Right lung (tissue), 2 donors: ENCODE measurements at regions not wholly inside any gene's neighbourhood (a gene's known extent, or its start where the extent isn't known, plus 50 kb on each side); places are given as distances from the start of the nearest gene placed in this dataset.
A peak's percentile ranks its signal among the peaks of the same experiment; 100 is the strongest.

ENCODE experiments used
- DNase-seq, 2 donors: peaks; one replicate each; pipeline ENCODE4 v3.0.0-alpha.2; 2013

GRCh38 chr4:71241501-71242288 lies 97.1 kb upstream of the SLC4A4 start:
- peak in 1 of 2 donors; percentile 67 for DNase-seq

GRCh38 chr4:71243091-71243833 lies 95.6 kb upstream of the SLC4A4 start:
- no peak for DNase-seq

- no peak for DNase-seq
Measured at GRCh38 chr4:71247706-71248105, 91.1 kb upstream of the SLC4A4 start.

- no peak for DNase-seq
Measured at GRCh38 chr4:71251261-71251660, 87.6 kb upstream of the SLC4A4 start.

- no peak for DNase-seq
Measured at GRCh38 chr4:71253545-71253944, 85.3 kb upstream of the SLC4A4 start.

- no peak for DNase-seq
Measured at GRCh38 chr4:71254451-71255012, 84.3 kb upstream of the SLC4A4 start.

- no peak for DNase-seq
Measured at GRCh38 chr4:71255976-71256375, 82.8 kb upstream of the SLC4A4 start.

- DNase-seq = no peak
Measured at GRCh38 chr4:71257761-71258160, 81.1 kb upstream of the SLC4A4 start.

- no peak for DNase-seq
Measured at GRCh38 chr4:71258323-71258722, 80.5 kb upstream of the SLC4A4 start.

GRCh38 chr4:71259280-71259679 lies 79.5 kb upstream of the SLC4A4 start:
- no peak for DNase-seq

- no peak for DNase-seq
Measured at GRCh38 chr4:71259911-71260331, 78.9 kb upstream of the SLC4A4 start.

- DNase-seq = no peak
Measured at GRCh38 chr4:71260544-71260943, 78.3 kb upstream of the SLC4A4 start.

- DNase-seq = no peak
Measured at GRCh38 chr4:71261001-71261400, 77.8 kb upstream of the SLC4A4 start.

GRCh38 chr4:71261633-71262121 lies 77.1 kb upstream of the SLC4A4 start:
- DNase-seq = no peak

- DNase-seq = no peak
Measured at GRCh38 chr4:71262161-71262560, 76.7 kb upstream of the SLC4A4 start.

- peak; percentile 63 to 76 for DNase-seq
Measured at GRCh38 chr4:71266090-71266794, 72.6 kb upstream of the SLC4A4 start.

GRCh38 chr4:71267244-71267643 lies 71.6 kb upstream of the SLC4A4 start:
- no peak for DNase-seq

GRCh38 chr4:71268166-71268565 lies 70.7 kb upstream of the SLC4A4 start:
- no peak for DNase-seq

- DNase-seq = no peak
Measured at GRCh38 chr4:71269233-71269632, 69.6 kb upstream of the SLC4A4 start.

GRCh38 chr4:71270901-71271300 lies 67.9 kb upstream of the SLC4A4 start:
- DNase-seq = no peak

- DNase-seq = no peak
Measured at GRCh38 chr4:71272976-71273375, 65.8 kb upstream of the SLC4A4 start.

GRCh38 chr4:71275004-71275403 lies 63.8 kb upstream of the SLC4A4 start:
- no peak for DNase-seq
